Esophagus muscularis mucosa (tissue), 4 donors: ENCODE measurements at regions not wholly inside any gene's neighbourhood (a gene's known extent, or its start where the extent isn't known, plus 50 kb on each side); places are given as distances from the start of the nearest gene placed in this dataset.

Source experiments
- DNase-seq: peaks from one replicate; pipeline ENCODE4 v3.0.0-alpha.2; 2017; ENCODE audit errors: extremely low spot score
- H3K27ac ChIP-seq, 4 donors: fragments of 200-600 bp; sonication (generic); replicated peaks in 1 of 4; 1 replicate in 3 of 4; 2 replicates in 1 of 4; pipeline ENCODE4 v1.5.1; 2016 to 2019; ENCODE audit warnings: mild to moderate bottlenecking in 1 of 4
- H3K27me3 ChIP-seq, 4 donors: fragments of 200-600 bp; sonication (generic); one replicate each; pipeline versions ENCODE4 v1.5.1 to v1.6.0; 2016 to 2019
- H3K36me3 ChIP-seq, 4 donors: fragments of 200-600 bp; sonication (generic); one replicate each; pipeline ENCODE4 v1.5.1; 2016 to 2019
- H3K4me1 ChIP-seq, 4 donors: fragments of 200-600 bp; sonication (generic); one replicate each; pipeline ENCODE4 v1.5.1; 2016 to 2019
- H3K4me3 ChIP-seq, 4 donors: fragments of 200-600 bp; sonication (generic); 1 replicate in 2 of 4; 2 replicates in 2 of 4; pipeline ENCODE4 v1.5.1; 2016 to 2019; ENCODE audit warnings: mild to moderate bottlenecking in 4 of 4, moderate library complexity in 1 of 4
- H3K9me3 ChIP-seq, 4 donors: fragments of 200-600 bp; sonication (generic); 1 replicate in 3 of 4; 2 replicates in 1 of 4; pipeline ENCODE4 v1.5.1; 2016 to 2019
- CTCF ChIP-seq, 3 experiments: fragments of 200-600 bp in 2 of 3; fragments of 450-650 bp in 1 of 3; sonication (generic) in 2 of 3; IDR thresholded peaks; one replicate each; pipeline ENCODE4 v1.5.1; 2017 to 2019; ENCODE audit warnings: antibody characterized with exemption in 3 of 3, mild to moderate bottlenecking in 2 of 3, moderate library complexity in 1 of 3
- EP300 ChIP-seq: sonication (generic); formaldehyde crosslinking; IDR thresholded peaks from one replicate; pipeline ENCODE4 v1.6.1; 2017; ENCODE audit warnings: antibody characterized with exemption
- POLR2A ChIP-seq: fragments of 450-650 bp; IDR thresholded peaks from one replicate; pipeline ENCODE4 v1.6.1; 2017; ENCODE audit warnings: antibody characterized with exemption, moderate library complexity, mild to moderate bottlenecking, low read depth
- POLR2AphosphoS5 ChIP-seq, 2 donors: sonication (generic); formaldehyde crosslinking; IDR thresholded peaks; one replicate each; pipeline ENCODE4 v1.6.1; 2017; ENCODE audit warnings: antibody characterized with exemption in 2 of 2
- WGBS: methylation state at CpG from one replicate; pipeline ENCODE4 v1.1.5; 2018; 5-methylcytosine and 5-hydroxymethylcytosine counted together
- intact Hi-C: fragments of 100-400 bp; cut with DNase I; formaldehyde crosslinking; loops from one replicate; pipeline ENCODE4 v1.15.1; 2023

GRCh38 chr2:106706283-106706682 is 179.7 kb downstream of the ST6GAL2 start:
- Histone ChIP-seq H3K36me3 (no peaks in the 10 kb centered on the region), H3K4me1 (peaks cover 0 to 10% (median 3%) of the 10 kb centered on the region in 4 donors), H3K27ac (no peak overlapping the region), H3K27me3 (no peaks in the 10 kb centered on the region), H3K4me3 (no peak overlapping the region), H3K9me3 (no peaks in the 10 kb centered on the region)
- intact Hi-C loops = no loop called here
- no peak for DNase-seq
- 91% methylated on average over 2 of the region's 2 CpGs for WGBS
- TF ChIP-seq EP300 (no peak), POLR2AphosphoS5 (IDR thresholded peaks at IDR 0.05) (no peak), CTCF (IDR thresholded peaks at IDR 0.05) (no peak), POLR2A (no peak)

GRCh38 chr2:106708209-106708608 is 177.8 kb downstream of the ST6GAL2 start:
- Histone ChIP-seq H3K4me1 (peaks cover 0 to 10% (median 3%) of the 10 kb centered on the region in 4 donors), H3K9me3 (peaks cover 0 to 9% (median 0%) of the 10 kb centered on the region in 4 donors), H3K27ac (no peak overlapping the region), H3K36me3 (no peaks in the 10 kb centered on the region), H3K27me3 (no peaks in the 10 kb centered on the region), H3K4me3 (no peak overlapping the region)
- TF ChIP-seq POLR2A = no peak
- no peak for TF ChIP-seq POLR2AphosphoS5 (IDR thresholded peaks at IDR 0.05)
- TF ChIP-seq EP300 = no peak
- TF ChIP-seq CTCF (IDR thresholded peaks at IDR 0.05) = no peak
- 0% methylated on average over 1 of the region's 1 CpG for WGBS
- DNase-seq = no peak
- intact Hi-C loops = no loop called here

- 94% methylated on average over 1 of the region's 1 CpG for WGBS
- H3K27ac ChIP-seq = no peak overlapping the region
- DNase-seq = no peak
- peaks cover 0 to 9% (median 0%) of the 10 kb centered on the region in 4 donors for H3K9me3 ChIP-seq
- H3K4me1 ChIP-seq = peaks cover 0 to 10% (median 3%) of the 10 kb centered on the region in 4 donors
- no peak for TF ChIP-seq CTCF (IDR thresholded peaks at IDR 0.05)
- H3K27me3 ChIP-seq = no peaks in the 10 kb centered on the region
- no peaks in the 10 kb centered on the region for H3K36me3 ChIP-seq
- H3K4me3 ChIP-seq = no peak overlapping the region
- intact Hi-C loops = no loop called here
Measured at GRCh38 chr2:106709229-106709628, 176.7 kb downstream of the ST6GAL2 start.

- H3K4me3 ChIP-seq = no peak overlapping the region
- intact Hi-C loops = no loop called here
- H3K27me3 ChIP-seq = no peaks in the 10 kb centered on the region
- WGBS = 47% methylated on average over 2 of the region's 2 CpGs
- no peaks in the 10 kb centered on the region for H3K4me1 ChIP-seq
- peaks cover 0 to 22% (median 13%) of the 10 kb centered on the region in 4 donors for H3K9me3 ChIP-seq
- H3K27ac ChIP-seq = no peak overlapping the region
- TF ChIP-seq POLR2AphosphoS5 (IDR thresholded peaks at IDR 0.05) (no peak), EP300 (no peak), POLR2A (no peak)
- H3K36me3 ChIP-seq = no peaks in the 10 kb centered on the region
- no peak for DNase-seq
Measured at GRCh38 chr2:106719222-106719621, 166.7 kb downstream of the ST6GAL2 start.

- intact Hi-C loops = no loop called here
- no peak for DNase-seq
- H3K27ac ChIP-seq = no peak overlapping the region
- no peak overlapping the region for H3K4me3 ChIP-seq
- H3K36me3 ChIP-seq = no peaks in the 10 kb centered on the region
- H3K9me3 ChIP-seq = peaks cover 0 to 22% (median 13%) of the 10 kb centered on the region in 4 donors
- no peaks in the 10 kb centered on the region for H3K27me3 ChIP-seq
- 76% methylated on average over 1 of the region's 1 CpG for WGBS
- H3K4me1 ChIP-seq = no peaks in the 10 kb centered on the region
- no peak for TF ChIP-seq CTCF (IDR thresholded peaks at IDR 0.05)
- TF ChIP-seq POLR2AphosphoS5 (IDR thresholded peaks at IDR 0.05) = no peak
- no peak for TF ChIP-seq POLR2A
- TF ChIP-seq EP300 = no peak
Measured at GRCh38 chr2:106720026-106720425, 165.9 kb downstream of the ST6GAL2 start.
